Anterior cingulate cortex (tissue), 58 donors: ENCODE measurements at regions not wholly inside any gene's neighbourhood (a gene's known extent, or its start where the extent isn't known, plus 50 kb on each side); places are given as distances from the start of the nearest gene placed in this dataset.

Source experiments
- DNase-seq, 58 donors: peaks; one replicate each; lab custom pipeline; 2025; lab: John Stamatoyannopoulos, UW

DNA sequence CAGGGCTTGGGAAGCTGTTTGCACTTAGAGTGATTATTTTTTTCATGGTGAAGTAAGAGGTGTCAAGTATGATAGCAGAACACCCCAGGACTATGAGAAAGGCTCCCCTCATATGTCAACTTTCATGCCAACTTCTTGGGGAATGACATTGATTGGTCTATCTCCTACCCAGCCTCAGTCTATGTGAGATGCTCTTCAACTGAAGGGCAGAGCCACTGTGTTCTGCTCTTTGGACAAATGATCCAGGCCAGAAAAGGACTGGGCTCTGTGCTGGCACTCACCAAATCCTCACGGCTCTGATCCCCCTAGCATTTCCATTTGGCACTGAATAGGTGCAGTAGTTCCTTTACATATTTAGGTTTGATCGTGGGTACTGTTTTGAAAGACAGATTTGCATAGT is 151.1 kb downstream of the DMRT2 start:
- no peak for DNase-seq

DNA sequence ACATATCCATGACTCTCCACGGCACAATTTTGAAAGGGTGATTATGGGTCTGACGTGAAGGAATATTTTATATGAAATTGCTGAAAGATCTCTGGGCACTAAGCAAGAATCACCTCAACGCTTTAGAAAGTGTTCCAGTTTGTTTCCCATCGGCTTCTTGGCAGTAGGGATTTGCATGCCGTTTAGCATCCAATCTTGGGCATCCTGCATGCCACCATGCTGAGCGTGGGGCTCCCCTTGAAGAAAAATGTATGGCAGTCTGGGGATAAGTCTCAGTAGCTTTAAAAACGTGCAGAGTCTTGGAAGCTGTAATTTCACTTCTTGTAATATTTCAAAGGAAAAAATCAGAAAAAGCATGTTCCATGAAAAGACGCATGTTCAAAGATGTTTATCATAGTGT is 151.7 kb downstream of the DMRT2 start:
- DNase-seq = no peak

DNA sequence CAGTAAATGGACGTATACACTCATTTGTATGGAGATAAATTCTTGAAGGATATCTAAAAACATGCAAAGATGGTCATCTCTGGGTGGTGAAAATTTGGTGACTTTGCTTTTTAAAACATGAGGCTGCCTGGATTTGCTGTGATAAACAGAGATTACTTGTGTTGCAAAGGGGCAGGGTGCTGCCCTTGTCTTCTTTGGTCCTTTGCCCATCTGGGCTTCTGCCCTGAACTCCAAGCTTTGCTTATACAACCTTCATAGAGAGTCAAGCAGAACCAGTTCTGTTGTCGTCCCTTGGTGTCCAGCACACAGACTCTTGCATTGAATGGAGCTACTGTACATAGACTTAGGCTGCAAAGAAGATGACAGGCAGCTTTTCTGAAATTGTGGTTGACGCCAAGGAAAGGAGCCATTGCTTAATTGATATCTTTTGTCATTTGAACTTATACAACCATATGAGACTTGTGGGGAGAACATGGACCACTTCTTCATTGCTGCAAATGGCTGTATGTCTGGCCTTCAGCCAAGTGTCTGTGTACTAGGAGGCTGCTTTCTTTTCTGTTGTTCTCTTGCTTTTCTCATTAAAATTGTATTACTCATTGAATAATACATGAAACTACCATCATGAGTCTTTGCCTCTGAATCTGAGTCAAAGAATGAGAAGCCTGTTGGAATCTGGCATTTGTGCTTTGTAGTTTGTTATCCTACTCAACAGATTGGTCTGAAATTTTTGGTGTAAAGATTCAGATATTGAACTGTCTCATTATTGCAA is 152.5 kb downstream of the DMRT2 start:
- DNase-seq = no peak

DNA sequence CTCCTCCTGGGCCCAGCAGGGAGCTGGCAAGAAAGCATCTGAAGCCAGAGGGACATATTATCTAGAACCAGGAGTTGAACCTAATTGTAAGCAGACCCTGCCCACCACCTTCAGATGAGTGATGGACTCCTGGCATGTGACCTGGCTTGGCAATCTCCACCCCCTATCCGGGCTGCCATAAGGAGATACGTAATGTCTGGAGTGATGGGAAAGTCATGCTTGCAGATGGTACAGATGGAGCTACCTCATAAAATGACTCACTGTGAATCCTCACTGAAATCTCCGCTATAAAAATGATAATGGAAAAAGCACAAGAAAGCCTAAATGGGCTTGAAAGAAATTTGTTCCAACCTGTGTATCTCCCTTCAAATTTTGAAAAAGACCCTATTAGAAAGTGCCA is 157.5 kb downstream of the DMRT2 start:
- peak in 9 of 58 donors; percentile 0 to 19 (median 3) for DNase-seq

DNA sequence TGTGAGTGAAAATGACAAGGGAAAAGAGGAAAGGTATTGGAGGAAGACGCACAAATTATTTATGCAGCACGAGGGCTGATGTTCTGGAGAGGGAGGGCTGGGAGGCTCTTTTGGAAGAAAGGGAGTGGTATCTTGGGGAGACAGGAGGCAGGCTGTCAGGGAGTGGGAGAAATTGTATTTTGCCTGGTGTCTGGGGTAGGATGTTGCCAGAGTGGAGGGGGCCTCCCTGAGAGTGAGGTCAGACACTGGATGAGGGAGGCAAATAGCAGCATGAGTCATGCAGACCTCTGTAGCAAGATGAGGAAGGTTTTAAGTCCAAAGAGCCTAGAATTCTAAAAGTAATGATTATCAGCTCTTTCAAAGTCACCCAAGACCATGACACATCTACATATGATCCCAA is 158.0 kb downstream of the DMRT2 start:
- DNase-seq = no peak

DNA sequence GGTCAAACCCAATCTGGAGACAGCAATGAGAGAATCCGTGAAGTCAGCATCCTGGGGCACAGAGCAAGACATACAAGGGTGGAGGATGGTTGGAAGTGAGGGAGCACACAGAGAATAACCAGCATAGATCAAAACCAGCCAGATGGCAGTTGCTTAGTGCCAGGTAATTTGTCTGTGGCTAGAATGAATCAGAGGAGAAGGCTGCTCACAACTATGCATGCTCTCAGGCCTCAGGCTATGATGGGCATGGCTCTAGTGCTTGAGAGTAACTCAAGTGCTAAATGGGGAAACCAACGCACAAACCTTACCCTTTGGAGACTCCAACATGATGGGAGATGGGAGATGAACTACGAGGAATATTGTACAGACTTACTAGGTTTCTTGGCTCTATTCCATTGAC is 160.8 kb downstream of the DMRT2 start:
- no peak for DNase-seq

DNA sequence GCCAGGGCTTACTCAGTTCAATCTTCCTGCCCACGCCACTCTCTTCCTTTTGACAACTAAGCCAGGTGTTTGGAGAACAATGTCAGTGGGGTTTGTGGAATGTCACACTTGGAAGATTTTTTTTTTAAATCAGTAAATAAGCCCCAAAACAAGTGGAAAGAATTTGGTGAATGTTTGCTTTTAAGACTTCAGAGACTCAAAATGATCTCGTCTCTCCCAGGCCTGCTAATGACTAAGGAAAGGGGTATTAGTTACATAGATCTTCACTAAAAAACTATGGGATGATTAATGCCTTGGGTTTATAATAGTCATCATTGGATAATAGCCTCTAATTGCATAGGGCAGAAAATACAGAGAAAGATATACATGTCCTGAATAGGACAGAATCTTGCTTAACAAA is 166.4 kb downstream of the DMRT2 start:
- no peak for DNase-seq

DNA sequence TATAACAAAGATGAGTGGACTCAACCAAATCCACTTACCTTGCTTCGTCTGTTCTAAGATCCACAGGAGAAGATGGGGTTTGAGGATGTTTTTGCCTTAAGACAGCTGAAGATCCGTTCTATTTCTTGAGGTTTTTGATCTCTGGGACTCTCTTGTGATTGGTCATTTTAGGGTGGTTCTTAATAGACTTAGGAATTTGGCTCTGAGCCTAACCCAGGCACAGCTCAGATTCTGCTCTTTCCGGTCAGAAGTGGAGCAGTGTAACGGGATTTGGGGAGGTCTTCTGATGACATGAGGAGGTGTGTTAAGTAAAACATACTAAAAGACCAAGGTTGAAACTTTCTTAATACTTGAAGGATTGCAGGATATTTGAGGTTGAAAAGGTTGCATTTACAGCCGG is 166.9 kb downstream of the DMRT2 start:
- no peak for DNase-seq

DNA sequence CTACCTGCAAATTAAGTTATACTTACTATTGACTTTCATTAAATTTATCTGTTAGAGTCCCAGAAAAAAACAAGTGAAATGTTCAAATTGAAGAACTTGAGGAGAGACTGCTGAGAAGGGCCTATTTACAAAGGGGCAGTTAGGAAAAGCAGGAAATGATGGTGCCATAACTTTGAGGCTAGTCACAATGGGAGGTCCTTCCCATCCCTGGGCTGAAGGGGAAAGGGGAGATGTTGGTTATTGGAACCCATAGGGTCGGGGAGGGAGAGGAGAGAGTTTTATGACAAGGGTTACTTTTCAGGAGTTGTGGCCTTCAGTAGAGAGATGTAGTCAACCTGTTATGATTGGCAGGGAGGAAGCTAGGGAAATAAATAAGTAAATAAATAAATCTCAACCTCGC is 169.1 kb downstream of the DMRT2 start:
- DNase-seq = no peak

DNA sequence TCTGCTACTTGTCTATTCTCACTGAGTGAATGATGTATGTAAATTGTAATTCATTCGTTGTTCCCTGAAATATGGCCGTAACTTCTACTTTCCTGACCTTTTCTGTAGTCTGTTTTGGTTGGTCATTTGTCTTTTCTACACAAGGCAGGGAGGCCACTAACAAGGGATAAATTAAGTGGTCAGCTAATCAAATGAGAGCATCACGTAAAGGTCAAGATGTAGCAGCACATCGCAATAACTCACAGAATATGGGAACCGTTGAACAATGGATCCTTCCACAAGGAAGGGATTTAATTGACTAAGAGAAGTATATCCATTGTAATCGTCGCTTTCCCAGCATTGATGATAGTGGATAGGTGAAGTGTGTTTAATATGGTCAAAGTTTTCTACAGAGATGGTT is 171.1 kb downstream of the DMRT2 start:
- DNase-seq = no peak

DNA sequence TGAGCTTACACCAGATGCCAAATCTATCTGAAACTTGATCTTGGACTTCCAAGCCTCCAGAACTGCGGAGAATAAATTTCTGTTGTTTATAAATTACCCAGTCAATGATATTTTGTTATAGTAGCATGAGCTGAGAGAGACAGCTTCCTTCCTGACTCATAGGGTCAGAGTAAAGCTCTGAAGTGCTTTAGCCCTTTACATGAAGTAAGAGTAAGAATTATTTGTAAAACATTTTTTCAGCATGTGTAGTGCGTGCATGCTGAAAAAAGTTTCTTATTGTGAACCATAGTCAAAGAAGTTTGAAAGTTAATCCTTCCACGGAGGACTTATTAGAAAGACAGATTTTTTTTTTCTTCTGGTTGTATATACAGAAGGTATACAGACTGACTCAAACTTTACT is 172.4 kb downstream of the DMRT2 start:
- no peak for DNase-seq

DNA sequence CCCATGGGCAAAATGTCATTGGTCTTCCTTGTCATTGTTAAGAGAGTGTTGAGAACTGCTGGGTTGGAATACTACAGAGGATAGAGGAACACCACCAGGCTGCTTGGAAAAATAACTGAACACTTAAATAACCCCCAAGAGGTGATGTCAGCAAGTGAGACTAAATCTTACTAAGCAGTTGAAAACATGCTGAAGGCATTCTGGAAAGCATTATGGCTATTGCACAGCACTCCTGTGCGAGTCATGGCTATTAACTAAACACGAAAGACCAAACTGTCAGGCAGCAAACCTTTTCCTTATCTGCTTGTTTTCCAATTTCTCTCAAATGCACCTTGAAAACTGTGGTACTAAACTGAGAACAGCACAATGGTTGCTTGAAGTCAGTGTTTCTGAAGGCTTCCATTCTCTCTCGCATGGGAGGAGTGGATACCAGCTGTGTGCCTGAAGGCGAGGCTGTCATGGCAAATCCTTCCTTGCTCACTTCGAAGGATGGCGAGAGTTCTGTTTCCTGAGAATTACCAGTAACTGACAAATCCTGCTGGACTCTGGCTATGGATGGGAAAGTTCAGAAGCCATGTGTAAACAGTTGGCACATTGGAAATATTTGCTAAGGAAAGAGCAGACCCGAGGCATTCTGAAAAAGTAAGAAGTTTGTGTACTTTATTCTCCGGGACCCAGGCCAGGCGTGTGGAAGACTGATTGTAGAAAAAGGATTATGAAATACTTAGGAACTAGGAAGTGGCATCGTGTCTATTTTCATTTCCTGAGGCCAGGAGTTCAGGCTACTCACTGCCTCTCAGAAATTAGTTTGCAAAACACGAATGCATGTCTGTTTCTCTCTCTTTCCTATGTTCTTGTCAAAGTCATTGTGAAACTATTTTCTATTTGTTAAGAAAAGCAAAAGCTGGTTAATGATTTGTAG is 182.1 kb downstream of the DMRT2 start:
- DNase-seq = no peak

DNA sequence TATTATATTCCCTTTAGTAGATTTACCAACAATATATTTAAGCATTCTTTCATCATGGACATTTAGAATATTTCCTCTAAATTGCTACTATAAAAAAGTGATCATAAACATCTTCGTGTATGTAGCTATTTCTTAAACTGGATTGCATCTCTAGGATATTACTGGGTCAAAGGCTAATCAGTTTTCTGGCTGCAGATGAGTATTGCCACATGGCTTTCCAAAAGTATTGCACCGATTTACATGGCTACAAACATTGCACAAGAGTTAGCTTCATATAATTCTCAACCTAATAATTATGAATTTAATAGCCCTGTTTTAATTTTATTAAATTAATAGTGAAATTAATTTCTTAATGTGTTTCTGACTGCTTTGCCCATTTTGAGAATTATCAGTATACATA is 183.4 kb downstream of the DMRT2 start:
- DNase-seq = no peak

DNA sequence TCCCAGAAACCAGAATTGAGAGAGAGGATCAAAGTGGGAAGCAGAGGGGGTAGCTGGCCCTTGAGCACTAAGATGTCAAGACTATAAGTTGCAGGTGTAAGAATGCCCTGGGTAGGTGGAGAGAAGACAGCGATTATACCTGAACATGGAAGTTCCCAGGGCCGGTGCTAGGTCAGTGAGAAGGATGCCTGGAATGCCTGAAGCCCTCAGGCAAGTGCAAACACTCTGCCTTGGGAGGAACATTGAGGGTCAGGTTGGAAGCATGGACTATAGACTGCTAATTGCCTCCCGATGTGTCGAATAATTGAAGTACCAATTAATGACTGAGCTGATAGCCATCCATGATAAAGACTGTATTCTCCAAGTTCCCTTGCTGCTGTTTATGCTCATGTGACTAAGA is 185.5 kb downstream of the DMRT2 start:
- DNase-seq = no peak

DNA sequence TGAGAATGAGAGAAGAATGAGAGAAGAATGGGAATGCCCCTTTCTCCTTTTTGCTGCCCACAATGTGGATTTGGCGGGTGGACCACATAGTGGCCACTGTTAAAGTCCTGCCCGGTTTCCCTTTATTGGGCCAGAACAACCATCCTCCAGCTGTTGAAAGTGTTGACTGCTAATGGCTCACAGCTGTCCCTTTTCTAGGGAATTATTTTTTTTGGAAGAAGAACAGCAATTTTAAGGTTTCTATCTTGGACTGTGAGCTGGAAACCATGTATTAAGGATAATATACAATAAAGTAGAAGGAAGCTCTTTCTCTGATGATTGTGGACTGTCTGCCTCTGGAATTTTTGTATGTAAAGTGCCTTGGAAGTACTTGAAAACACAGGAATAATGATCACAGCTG is 185.9 kb downstream of the DMRT2 start:
- no peak for DNase-seq

DNA sequence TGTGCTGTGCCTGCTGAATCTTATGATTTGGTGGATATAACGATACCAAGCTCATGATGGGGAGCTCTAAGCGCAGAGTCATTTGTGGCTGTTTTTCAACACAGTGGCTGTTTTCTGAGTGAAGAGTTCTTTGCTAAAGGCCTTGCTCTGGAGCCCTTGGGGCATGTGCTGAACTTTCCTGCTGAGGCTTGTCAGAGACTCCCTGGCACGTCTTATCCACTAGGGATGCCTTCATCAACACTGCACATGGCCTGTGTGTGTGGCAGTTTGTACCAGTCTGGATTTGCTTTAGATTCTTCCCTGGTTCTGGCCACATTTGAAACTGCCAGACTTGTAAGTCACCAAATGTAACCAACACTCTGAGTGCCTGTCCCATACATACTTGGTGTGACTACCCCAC is 188.2 kb downstream of the DMRT2 start:
- no peak for DNase-seq

DNA sequence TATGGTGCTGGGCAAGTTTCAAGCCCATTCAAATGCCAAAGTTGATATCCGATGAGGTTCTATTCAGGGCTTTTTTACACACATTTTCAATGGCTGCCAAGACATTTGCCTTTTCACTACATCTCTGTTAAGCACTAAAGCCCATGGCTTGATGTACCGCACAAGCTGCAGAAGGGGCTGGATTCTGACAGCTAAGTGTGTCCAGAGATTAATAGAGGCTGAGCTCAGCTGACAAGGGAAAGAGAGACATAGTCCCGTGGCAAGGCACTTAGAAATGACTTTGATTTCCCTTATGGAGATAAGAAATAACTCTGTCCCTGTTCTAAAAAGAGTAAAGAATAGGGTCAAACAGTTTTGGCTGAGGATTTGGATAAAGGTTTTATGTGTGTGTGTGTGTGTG is 198.6 kb downstream of the DMRT2 start:
- DNase-seq = no peak

DNA sequence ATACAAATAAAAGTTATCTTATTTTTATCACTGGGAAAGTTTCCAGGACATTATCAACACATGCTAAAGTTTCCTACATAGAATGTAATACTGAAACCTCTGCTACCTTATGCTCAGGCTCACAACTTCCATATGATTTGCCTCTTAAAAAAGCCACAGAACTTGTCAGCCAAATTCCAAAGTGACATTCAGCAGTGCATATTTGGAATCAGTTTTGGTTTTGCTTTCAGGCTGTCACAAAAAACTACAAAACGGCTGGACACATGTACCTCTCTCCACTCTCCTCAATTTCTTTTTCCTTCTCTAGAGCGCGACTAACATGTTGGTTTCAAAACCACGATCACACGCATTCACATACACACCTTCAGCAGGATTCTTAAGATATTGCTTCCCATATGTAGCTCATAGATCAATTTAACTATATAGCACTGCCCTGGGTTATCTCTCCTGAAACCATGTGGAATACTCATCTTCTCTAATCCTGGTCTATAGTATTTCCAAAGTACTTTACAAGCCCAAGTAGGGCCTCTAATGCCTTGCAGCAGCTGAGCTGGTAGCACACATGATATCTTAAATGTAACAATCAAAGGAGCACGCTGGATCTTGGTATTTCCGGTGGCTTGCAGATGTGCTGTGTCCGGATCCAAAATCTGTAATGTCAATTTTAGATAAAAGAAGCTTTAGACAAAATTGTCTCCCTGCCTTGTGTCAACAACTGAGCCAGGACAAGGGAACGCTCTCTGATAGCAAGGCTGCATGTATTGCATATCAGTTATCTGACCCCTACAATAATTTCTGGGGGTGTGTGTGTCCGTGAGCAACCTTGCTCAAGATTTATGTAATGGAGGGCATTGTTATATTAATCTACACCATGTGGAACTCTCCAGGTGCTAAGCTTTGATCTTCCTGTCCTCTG is 203.2 kb downstream of the DMRT2 start:
- no peak for DNase-seq

DNA sequence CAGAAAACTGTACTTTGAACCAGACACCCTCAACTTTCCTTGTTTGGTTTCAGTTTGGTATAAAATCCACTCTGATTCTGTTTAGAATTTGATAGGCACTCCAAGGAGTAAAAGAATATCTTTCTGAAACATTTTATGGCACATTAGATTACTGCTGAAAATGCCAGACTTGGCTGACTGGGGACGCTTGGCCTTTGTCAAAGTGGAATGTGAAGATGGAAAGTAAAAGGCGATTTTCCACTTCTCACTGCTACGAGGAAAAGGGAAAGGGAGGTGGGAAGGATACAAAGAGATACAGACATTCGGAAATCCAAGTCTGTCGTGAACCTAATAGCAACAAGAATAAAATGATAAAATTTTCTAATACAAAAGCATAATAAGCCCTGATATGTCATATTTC is 203.9 kb downstream of the DMRT2 start:
- DNase-seq = no peak

DNA sequence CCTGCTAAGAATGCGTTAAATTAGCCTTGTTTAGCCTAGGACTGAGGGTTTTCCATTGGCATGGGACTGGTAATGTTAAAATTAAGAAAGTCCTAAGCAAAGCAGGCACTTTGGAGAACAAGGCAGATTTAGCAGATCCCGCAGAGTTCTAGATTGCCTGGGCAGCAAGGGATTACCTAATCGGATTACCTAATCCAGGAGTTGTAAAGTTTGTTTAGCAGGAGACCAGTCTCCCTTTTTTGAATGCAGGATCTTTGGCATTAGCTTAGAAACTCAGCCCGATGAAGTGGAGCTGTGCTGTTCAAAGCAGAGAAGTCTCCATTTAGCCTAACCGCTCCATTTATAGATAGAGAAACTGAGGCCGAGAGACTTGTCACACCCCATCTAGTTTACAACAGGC is 206.0 kb downstream of the DMRT2 start:
- DNase-seq = no peak

DNA sequence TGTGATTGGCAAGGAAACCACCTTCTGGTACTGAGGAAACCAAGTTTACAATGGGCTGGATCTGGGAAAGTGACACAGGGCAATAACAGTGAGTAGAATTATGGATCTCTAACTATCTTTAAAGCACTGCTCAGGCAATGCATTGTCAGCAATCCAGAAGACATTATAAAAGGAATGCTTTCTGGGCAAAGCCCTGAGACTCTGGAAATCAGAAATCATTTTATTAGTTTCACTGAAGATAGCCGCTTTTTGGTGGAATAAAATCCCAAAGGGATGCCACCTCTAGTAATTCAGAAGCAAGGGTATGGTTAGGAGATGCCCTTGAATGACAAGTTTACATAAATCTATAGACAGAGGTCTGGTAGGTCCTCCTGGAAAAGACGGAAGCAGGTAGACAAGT is 211.1 kb downstream of the DMRT2 start:
- no peak for DNase-seq
